ENCODE measurements at regions not wholly inside any gene's neighbourhood (a gene's known extent, or its start where the extent isn't known, plus 50 kb on each side); places are given as distances from the start of the nearest gene placed in this dataset.

GRCh38 chr17:12438212-12438611, 227.5 kb upstream of the MYOCD start:
- TF ChIP-seq CTCF (IDR thresholded peaks at IDR 0.05) (no peak), POLR2AphosphoS5 (IDR thresholded peaks at IDR 0.05) (no peak), EP300 (IDR thresholded peaks at IDR 0.05) (no peak)

Measured in suprapubic skin (tissue), 4 donors.